ENCODE measurements at regions not wholly inside any gene's neighbourhood (a gene's known extent, or its start where the extent isn't known, plus 50 kb on each side); places are given as distances from the start of the nearest gene placed in this dataset.
"Not testable (repeated sequence)": the region's sequence is repeated elsewhere in the genome, so short reads cannot be mapped to it uniquely, and the experiment has no call there.

DNA sequence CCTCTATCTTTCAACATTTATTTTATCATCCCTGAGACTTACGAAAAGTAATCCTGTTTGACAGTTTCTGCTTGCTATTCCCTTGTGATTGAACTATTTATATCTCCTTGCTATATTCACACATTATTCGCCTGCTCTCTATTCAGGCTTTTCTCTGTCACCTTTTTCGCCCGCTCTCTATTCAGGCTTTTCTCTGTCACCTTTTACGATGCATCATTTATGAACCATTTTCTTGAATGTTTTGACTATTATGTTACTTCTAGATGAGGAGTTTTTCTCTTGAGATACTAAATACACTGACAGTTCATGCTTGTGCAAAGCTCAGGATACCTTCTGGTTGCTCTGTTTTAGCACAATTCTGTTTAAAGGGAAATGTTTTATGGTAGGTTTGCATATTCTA lies 143.3 kb upstream of the VSTM2A start:
- DNase-seq = no peak

DNA sequence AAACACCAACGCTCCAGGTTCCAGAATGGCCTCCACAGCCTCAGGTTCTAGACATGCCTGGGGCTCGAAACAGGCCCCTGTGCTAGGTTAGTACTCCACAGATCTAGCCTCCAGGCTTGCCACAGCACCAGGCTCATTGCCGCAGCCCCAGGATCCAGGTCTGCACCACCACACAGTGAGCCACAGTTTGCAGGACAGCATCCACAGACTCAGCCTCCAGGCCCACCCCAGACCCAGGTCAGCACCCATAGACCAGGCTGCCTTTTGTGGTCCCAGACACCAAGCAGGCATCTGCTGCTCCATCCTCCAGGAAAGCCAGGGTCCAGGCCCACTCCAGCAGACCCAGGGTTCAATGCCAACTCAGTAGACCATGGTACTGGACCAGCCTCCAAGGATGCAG lies 132.3 kb upstream of the VSTM2A start:
- no peak for DNase-seq

DNA sequence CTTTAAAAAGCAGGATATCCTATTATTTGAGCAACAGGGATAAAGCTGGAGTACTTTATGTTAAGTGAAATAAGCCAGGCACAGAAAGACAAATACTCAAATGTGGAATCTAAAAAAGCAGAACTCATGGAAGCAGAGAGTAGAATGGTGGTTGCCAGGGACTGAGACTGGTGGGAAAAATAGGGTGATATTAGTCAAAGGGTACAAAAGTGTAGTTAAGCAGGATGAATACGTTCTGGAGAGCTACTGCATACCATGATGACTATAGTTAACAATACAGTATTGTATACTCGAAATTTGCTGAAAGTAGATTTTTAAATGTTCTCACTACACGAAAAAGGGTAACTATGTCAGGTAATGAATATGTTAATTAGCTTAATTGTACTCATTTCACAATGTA lies 125.5 kb upstream of the VSTM2A start:
- no peak for DNase-seq

DNA sequence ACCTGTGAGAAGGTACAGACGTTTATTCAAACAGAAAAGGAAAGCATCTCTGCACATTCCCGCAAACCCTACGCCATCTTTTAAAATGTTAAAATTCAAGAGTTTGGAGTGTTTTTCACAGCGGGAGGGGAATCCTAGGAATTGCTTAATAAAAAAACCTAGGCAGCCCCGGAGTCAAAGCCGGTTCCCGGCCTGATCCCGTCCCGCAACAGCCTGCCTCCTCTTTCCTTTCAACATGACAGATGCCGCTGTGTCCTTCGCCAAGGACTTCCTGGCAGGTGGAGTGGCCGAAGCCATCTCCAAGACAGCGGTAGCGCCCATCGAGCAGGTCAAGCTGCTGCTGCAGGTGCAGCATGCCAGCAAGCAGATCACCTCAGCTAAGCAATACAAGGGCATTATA lies 123.0 kb upstream of the VSTM2A start:
- no peak for DNase-seq

DNA sequence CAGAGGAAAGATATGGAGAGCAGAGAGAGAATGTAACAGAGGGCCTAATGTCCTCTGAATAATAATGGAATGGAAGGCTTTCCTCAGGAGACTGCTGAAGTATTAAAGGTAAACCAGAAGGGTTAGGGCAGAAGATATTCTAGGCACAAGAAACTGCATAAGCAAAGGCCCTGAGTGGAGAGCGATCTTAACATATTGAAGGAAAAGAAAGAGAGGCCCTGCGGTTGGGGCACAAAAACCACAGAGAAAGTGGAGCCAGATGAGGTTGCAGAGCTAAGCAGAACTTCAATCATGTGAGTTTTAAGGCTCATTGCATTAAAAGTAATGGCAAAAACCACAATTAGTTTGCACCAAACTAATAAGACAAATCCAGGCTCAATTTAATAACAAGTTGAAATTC lies 115.8 kb upstream of the VSTM2A start:
- no peak for DNase-seq

DNA sequence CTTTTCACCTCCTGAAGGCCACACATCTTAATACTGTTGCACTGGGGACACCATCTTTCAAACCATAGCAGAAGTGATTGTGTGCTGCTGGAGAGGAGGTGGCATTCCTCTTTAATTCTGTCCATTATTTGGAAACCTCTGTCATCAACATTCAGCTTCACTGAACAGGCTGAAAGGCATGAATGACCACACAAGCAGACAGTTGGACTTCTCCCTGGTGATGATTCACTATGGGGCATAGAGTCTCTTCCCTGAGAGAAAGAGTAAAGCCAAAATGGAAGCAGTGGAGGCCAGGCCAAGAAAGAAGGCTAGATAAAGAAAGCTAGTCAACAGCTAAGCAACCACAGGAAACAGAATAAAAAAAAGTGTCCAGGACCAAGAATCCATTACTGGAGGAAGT lies 113.1 kb upstream of the VSTM2A start:
- no peak for DNase-seq

DNA sequence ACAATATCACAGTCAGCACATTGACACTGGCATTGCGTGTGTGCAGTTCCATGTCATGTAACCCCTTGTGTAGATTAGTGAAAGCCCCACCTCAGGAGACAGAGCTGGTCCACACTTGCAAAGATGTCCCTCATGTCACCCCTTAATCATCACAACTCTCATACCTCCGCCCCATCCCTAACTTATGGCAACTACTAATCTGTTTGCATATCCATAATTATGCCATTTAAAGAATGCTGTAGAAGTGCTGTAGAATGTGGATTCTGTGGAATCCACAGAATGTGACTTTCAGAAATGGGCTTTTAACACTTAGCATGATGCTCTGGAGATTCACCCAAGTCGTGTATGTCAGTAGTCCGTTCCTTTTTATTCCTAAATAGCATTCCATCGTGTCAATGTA lies 102.8 kb upstream of the VSTM2A start:
- DNase-seq = no peak

DNA sequence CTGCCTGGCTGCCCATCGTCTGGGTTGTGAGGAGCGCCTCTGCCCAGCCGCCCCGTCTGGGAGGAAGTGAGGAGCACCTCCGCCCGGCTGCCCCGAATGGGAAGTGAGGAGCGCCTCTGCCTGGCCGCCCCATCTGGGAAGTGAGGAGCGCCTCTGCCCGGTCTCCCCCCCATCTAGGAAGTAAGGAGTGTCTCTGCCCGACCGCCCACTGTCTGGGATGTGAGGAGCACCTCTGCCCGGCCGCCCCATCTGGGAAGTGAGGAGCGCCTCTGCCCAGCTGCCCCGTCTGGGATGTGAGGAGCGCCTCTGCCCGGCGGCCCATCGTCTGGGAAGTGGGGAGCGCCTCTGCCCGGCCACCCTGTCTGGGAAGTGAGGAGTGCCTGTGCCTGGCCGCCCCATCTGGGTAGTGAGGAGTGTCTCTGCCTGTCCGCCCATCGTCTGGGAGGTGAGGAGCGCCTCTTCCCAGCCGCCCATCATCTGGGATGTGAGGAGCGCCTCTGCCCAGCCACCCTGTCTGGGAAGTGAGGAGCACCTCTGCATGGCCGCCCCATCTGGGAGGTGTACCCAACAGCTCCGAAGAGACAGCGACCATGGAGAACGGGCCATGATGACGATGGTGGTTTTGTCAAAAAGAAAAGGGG lies 98.0 kb upstream of the VSTM2A start:
- DNase-seq = not testable (repeated sequence)

DNA sequence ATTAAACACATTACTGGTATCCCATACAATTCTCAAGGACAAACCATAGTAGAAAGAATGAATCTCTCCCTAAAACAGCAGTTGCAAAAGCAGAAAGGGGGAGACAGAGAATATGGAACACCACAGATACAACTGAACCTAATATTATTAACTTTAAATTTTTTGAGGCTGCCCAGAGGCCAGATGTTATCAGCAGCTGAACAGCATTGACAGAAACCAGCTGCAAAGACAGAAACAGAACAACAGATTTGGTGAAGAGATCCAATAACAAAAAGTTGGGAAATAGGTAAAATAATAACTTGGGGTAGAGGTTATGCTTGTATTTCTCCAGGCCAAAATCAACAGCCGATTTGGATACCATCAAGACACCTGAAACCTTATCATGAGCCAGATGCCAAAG lies 89.0 kb upstream of the VSTM2A start:
- not testable (repeated sequence) for DNase-seq

DNA sequence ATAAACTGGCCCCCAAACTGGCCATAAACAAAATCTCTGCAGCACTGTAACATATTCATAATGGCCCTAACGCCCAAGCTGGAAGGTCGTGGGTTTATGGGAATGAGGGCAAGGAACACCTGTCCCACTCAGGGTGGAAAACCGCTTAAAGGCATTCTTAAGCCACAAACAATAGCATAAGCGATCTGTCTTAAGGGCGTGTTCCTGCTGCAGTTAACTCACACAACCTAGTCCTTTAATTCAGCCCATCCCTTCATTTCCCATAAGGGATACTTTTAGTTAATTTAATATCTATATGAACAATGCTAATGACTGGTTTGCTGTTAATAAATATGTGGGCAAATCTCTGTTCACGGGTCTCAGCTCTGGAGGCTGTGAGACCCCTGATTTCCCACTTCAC lies 87.5 kb upstream of the VSTM2A start:
- not testable (repeated sequence) for DNase-seq

DNA sequence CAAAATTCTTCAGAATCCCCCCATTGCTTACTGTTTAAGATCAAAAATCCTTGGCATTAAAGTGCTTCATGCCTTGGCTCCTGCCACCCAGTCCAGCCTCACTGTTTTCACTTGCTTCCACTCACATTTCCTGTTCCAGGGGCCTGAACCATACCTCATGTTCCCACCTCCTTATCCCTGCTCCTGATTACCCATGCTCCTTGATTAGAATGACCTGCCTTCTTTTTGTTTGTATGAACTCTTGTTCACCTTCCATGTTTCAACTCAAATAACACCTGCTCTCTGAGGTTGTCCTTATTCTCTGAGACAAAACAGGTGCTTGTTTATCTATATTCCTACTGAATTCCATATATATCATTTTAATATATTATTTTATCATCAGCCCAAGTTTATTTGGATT lies 77.1 kb upstream of the VSTM2A start:
- no peak for DNase-seq

DNA sequence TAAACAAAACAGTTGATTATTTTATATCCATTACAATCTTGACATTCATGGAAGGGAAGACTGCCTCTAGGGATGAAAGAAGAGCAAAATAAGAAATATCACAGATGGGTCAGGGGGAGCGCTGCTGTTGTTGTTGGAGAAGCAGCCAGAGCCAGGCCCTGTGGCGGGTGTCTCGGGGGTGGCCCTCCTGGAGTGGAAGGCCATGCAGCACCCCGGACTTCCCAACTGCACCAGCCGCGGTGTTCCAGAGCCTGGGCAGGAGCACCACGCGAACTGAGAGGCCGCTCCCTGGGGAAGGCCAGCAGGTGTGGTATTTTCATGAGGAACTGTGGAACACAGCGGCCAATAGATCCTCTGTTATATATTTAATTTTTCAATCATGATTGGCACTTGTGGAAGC lies 72.4 kb upstream of the VSTM2A start:
- DNase-seq = no peak

DNA sequence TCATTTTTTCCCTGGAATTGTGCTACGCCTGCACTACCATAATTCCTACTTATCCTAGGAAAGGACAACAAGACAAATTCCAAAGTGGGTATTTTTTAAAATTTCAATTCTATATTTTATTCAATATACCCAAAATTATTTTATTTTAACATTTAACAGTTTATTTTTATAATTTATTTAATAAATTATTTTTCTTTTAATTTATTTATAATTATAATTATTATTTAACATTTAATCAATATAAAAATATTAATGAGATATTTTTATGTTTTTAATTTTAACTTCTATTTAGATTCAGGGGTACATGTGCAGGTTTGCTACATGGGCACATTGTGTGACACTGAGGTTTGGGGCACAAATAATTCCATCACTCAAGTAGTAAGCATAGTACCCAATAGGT lies 65.6 kb upstream of the VSTM2A start:
- DNase-seq = no peak

DNA sequence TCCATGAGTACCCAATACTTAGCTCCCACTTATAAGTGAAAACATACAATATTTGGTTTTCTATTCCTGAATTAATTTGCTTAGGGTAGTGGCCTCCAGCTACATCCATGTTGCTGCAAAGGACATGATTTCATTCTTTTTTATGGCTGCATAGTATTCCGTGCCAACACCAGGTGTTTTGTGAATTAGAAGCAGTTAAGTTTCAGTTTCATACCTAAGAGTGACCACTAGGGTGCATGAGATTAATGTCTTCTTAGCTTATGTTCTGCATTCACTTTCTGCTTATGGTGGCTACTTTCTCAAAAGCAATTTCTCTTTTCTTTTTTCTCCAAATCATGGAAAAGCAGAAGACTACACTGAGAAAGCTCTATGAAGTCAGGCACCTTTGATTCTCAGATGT lies 65.1 kb upstream of the VSTM2A start:
- no peak for DNase-seq

DNA sequence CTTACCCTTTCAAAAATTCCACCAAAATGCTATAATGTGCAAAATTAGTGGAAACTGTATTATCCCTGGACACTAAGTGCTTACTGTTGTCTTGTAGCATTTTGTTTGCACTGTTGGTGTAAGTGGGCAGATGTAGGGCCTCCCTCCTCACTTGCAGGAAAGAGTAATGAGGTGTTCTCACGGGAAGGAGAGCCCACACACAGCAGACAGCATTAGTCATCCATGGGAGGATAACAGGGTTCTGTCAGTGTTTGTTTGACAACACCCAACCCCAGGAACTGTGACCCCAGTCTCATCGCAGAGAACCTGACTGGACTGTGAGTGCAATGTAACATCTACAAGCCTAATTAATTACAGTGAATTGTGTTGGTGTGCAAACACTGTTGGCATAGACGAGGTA lies 58.7 kb upstream of the VSTM2A start:
- no peak for DNase-seq

DNA sequence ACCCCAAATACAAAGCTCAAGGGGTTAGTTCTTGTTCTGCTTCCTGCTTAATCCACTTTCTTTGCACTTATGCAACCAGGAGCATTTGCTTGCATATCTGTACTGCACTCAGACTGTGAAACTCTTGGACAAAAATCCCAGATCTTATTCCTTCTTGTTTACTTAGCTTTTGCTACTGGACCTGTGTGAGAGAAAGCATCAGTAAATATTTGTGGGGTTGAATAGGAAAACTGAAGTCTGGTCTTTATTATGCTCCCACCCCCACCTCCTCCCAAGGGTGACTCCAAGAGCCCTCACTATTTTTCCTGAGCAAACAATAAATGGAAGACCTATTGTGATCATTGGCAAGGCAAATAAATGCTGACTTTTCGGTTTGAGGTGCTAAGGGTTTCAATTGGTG lies 57.1 kb upstream of the VSTM2A start:
- no peak for DNase-seq

Data from activated CD4-positive, alpha-beta T cell treated with anti-CD3 and anti-CD28 coated beads, Interleukin-2, amount 50 U/mL, for 16 hours (primary cell).